ENCODE measurements at regions not wholly inside any gene's neighbourhood (a gene's known extent, or its start where the extent isn't known, plus 50 kb on each side); places are given as distances from the start of the nearest gene placed in this dataset.

DNA sequence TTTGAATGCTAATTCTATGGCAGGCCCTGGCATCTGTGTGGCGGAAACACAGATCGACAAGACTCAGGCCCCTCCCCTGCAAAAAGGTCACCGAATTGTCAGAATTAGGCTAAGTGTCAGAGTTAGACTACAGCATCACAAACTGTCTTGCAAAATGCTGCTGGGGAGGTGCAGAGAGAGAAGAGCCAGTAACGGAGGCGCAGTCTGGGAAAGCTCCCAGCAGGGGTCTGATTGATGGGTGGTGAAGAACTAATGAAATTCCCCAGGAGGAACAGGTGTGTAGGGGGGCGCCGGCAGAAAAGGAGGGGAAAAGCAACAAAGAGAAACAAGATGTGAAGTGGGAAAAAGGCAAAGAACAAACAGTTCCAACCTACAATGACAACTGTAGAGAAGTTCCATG, 72.7 kb upstream of the TAMM41 start:
- no peaks in the 10 kb centered on the region for H3K36me3 ChIP-seq (ENCODE audit: insufficient read depth, low read length)
- H2AFZ ChIP-seq (ENCODE audit: low read length): no peak overlapping the region
- no peak for TF ChIP-seq EZH2 (IDR thresholded peaks at IDR 0.05; ENCODE audit: borderline replicate concordance, low read length)
- TF ChIP-seq, protein P1, sequence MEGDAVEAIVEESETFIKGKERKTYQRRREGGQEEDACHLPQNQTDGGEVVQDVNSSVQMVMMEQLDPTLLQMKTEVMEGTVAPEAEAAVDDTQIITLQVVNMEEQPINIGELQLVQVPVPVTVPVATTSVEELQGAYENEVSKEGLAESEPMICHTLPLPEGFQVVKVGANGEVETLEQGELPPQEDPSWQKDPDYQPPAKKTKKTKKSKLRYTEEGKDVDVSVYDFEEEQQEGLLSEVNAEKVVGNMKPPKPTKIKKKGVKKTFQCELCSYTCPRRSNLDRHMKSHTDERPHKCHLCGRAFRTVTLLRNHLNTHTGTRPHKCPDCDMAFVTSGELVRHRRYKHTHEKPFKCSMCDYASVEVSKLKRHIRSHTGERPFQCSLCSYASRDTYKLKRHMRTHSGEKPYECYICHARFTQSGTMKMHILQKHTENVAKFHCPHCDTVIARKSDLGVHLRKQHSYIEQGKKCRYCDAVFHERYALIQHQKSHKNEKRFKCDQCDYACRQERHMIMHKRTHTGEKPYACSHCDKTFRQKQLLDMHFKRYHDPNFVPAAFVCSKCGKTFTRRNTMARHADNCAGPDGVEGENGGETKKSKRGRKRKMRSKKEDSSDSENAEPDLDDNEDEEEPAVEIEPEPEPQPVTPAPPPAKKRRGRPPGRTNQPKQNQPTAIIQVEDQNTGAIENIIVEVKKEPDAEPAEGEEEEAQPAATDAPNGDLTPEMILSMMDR (IDR thresholded peaks at IDR 0.05; ENCODE audit: low read length): no peak
- no peaks in the 10 kb centered on the region for H3K9me3 ChIP-seq (ENCODE audit: low read length)
- H3K4me2 ChIP-seq (ENCODE audit: low read length): no peak overlapping the region
- H4K20me1 ChIP-seq (ENCODE audit: insufficient read depth, low read length): no peaks in the 10 kb centered on the region
- H3K4me3 ChIP-seq (ENCODE audit: low read depth, low read length, poor library complexity, severe bottlenecking): no peak overlapping the region
- peaks cover 4% of the 10 kb centered on the region; the same call in 1 of the 2 replicates for H3K27me3 ChIP-seq (ENCODE audit: insufficient read depth, low read length)
- H3K9me2 ChIP-seq (ENCODE audit: low read depth, low read length): no peaks in the 10 kb centered on the region
- H3K27ac ChIP-seq (ENCODE audit: low read depth, low read length, poor library complexity, severe bottlenecking): no peak overlapping the region
- H3F3A ChIP-seq (ENCODE audit: insufficient read depth, low read length): no peaks in the 10 kb centered on the region
- H3K9ac ChIP-seq (ENCODE audit: low read length): no peak overlapping the region
- no peaks in the 10 kb centered on the region for H3K79me2 ChIP-seq (ENCODE audit: insufficient read depth, low read length)
- no peaks in the 10 kb centered on the region for H3K4me1 ChIP-seq (ENCODE audit: insufficient read depth, low read length, severe bottlenecking)

DNA sequence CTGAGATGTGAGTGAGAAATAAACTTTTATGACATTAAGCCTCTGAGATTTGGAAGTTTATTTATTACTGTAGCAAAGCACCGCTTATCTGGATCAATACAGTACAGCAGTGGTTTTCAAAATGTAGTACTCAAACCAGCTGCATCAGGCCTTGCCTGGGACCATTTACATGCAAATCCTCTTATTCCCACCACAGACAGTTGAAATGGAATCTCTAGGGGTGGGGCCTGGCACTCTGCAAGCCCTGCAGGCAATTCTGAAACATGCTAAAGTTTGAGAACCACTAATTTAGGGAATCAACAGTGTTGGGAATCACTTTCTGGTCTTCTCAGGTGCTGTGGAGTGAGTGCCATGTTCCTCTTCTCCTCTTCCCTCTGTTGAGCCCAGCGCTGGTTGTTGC, 77.8 kb upstream of the TAMM41 start:
- no peak overlapping the region for H2AFZ ChIP-seq (ENCODE audit: low read length)
- H3F3A ChIP-seq (ENCODE audit: insufficient read depth, low read length): 0 out of 2 replicates have a peak, but pooled peaks cover 2% of the 10 kb centered on the region
- no peak overlapping the region for H3K4me3 ChIP-seq (ENCODE audit: low read depth, low read length, poor library complexity, severe bottlenecking)
- no peaks in the 10 kb centered on the region for H3K9me2 ChIP-seq (ENCODE audit: low read depth, low read length)
- no peak overlapping the region for H3K27ac ChIP-seq (ENCODE audit: low read depth, low read length, poor library complexity, severe bottlenecking)
- no peaks in the 10 kb centered on the region for H3K9me3 ChIP-seq (ENCODE audit: low read length)
- 0 out of 2 replicates have a peak, but pooled peaks cover 4% of the 10 kb centered on the region for H3K27me3 ChIP-seq (ENCODE audit: insufficient read depth, low read length)
- H3K9ac ChIP-seq (ENCODE audit: low read length): no peak overlapping the region
- H3K4me2 ChIP-seq (ENCODE audit: low read length): no peak overlapping the region
- H4K20me1 ChIP-seq (ENCODE audit: insufficient read depth, low read length): no peaks in the 10 kb centered on the region
- TF ChIP-seq, protein P1 (IDR thresholded peaks at IDR 0.05; ENCODE audit: low read length): no peak
- TF ChIP-seq EZH2 (IDR thresholded peaks at IDR 0.05; ENCODE audit: borderline replicate concordance, low read length): no peak
- H3K79me2 ChIP-seq (ENCODE audit: insufficient read depth, low read length): no peaks in the 10 kb centered on the region
- no peaks in the 10 kb centered on the region for H3K36me3 ChIP-seq (ENCODE audit: insufficient read depth, low read length)
- no peaks in the 10 kb centered on the region for H3K4me1 ChIP-seq (ENCODE audit: insufficient read depth, low read length, severe bottlenecking)

DNA sequence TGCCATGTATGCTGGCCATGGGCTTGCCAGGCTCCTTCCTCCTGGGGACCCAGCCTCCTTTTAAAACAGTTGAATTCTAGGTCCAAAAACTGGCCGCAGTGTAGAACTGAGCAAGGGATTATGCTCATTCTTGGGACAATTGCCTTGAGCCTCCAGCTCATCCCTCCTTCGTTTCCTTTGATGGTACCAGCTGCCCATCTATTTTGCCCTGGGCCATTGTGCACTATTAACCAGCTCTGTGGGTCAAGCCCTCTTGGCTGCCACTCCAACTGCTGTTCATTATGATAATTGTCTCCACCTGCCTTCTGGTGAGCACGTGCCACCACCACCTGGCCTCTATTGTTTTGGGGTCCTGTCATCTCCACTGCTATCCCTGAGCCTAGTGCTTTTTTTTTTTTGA, 75.8 kb upstream of the SYN2 start:
- Histone ChIP-seq H3K4me2 (ENCODE audit: low read length) (no peak overlapping the region), H3K4me3 (ENCODE audit: low read depth, low read length, poor library complexity, severe bottlenecking) (no peak overlapping the region), H3K27ac (ENCODE audit: low read depth, low read length, poor library complexity, severe bottlenecking) (no peak overlapping the region), H3K36me3 (ENCODE audit: insufficient read depth, low read length) (no peaks in the 10 kb centered on the region), H3K27me3 (ENCODE audit: insufficient read depth, low read length) (0 out of 2 replicates have a peak, but pooled peaks cover 4% of the 10 kb centered on the region), H3K79me2 (ENCODE audit: insufficient read depth, low read length) (no peaks in the 10 kb centered on the region), H3K9ac (ENCODE audit: low read length) (no peak overlapping the region), H3K9me3 (ENCODE audit: low read length) (no peaks in the 10 kb centered on the region), H3K4me1 (ENCODE audit: insufficient read depth, low read length, severe bottlenecking) (no peaks in the 10 kb centered on the region), H3F3A (ENCODE audit: insufficient read depth, low read length) (0 out of 2 replicates have a peak, but pooled peaks cover 2% of the 10 kb centered on the region), H4K20me1 (ENCODE audit: insufficient read depth, low read length) (no peaks in the 10 kb centered on the region), H2AFZ (ENCODE audit: low read length) (no peak overlapping the region), H3K9me2 (ENCODE audit: low read depth, low read length) (no peaks in the 10 kb centered on the region)
- no peak for TF ChIP-seq EZH2 (IDR thresholded peaks at IDR 0.05; ENCODE audit: borderline replicate concordance, low read length)
- TF ChIP-seq, protein P1 (IDR thresholded peaks at IDR 0.05; ENCODE audit: low read length): no peak
